HL-60 (cell line): ENCODE measurements at regions not wholly inside any gene's neighbourhood (a gene's known extent, or its start where the extent isn't known, plus 50 kb on each side); places are given as distances from the start of the nearest gene placed in this dataset.

Experiments
- DNase-seq, 2 experiments: peaks; one replicate each; pipeline ENCODE4 v3.0.0-alpha.2; 2010 to 2020; ENCODE audit warnings: low read depth in 1 of 2, low spot score in 1 of 2
- H3K27ac ChIP-seq: fragments of 250-450 bp; sonication (Bioruptor Pico); replicated peaks from 2 replicates; pipeline ENCODE4 v1.5.1; 2020; ENCODE audit warnings: mild to moderate bottlenecking, moderate library complexity
- H3K27me3 ChIP-seq: fragments of 250-450 bp; sonication (Bioruptor Pico); 2 replicates; pipeline ENCODE4 v1.5.1; 2021; ENCODE audit warnings: mild to moderate bottlenecking, moderate library complexity; ENCODE audit not compliant: insufficient read depth, poor library complexity, severe bottlenecking
- H3K4me3 ChIP-seq: replicated peaks from 2 replicates; pipeline ENCODE4 v1.5.1; 2011; ENCODE audit warnings: mild to moderate bottlenecking, control low read depth, low read length; ENCODE audit not compliant: insufficient read depth
- CTCF ChIP-seq: IDR thresholded peaks from one replicate; pipeline ENCODE4 v1.5.1; 2011; ENCODE audit warnings: low read length, control low read depth, inconsistent platforms; ENCODE audit not compliant: insufficient read depth
- GABPA ChIP-seq: IDR thresholded peaks from 2 replicates; pipeline ENCODE4 v1.6.1; 2012; ENCODE audit warnings: low read depth
- POLR2AphosphoS5 ChIP-seq: IDR thresholded peaks from 2 replicates; pipeline ENCODE4 v1.6.1; 2012; ENCODE audit warnings: low read depth
- REST ChIP-seq: IDR thresholded peaks from 2 replicates; pipeline ENCODE4 v1.6.1; 2012; ENCODE audit warnings: low read depth; ENCODE audit not compliant: insufficient replicate concordance
- SPI1 ChIP-seq: IDR thresholded peaks from 2 replicates; pipeline ENCODE4 v1.6.1; 2012; ENCODE audit warnings: low read depth, mild to moderate bottlenecking, borderline replicate concordance

- Histone ChIP-seq H3K27me3 (no peaks in the 10 kb centered on the region), H3K4me3 (no peak overlapping the region), H3K27ac (no peak overlapping the region)
- no peak for DNase-seq
- TF ChIP-seq CTCF, result no peak
- no peak for TF ChIP-seq REST
- no peak for TF ChIP-seq POLR2AphosphoS5
- TF ChIP-seq GABPA, result no peak
- TF ChIP-seq SPI1, result no peak
Measured at GRCh38 chr4:103303011-103303410, 104.9 kb upstream of the CENPE start.

GRCh38 chr4:103292959-103293358 lies 94.8 kb upstream of the CENPE start:
- TF ChIP-seq GABPA (no peak), SPI1 (no peak), POLR2AphosphoS5 (no peak), REST (no peak), CTCF (no peak)
- Histone ChIP-seq H3K4me3 (no peak overlapping the region), H3K27me3 (no peaks in the 10 kb centered on the region), H3K27ac (no peak overlapping the region)
- no peak for DNase-seq

GRCh38 chr4:103292373-103292772 lies 94.2 kb upstream of the CENPE start:
- no peaks in the 10 kb centered on the region for H3K27me3 ChIP-seq
- DNase-seq, result no peak
- H3K4me3 ChIP-seq, result no peak overlapping the region
- H3K27ac ChIP-seq, result no peak overlapping the region
- no peak for TF ChIP-seq GABPA
- TF ChIP-seq POLR2AphosphoS5, result no peak
- TF ChIP-seq CTCF, result no peak
- TF ChIP-seq REST, result no peak
- TF ChIP-seq SPI1, result no peak
